Neural cell (in vitro differentiated cells): ENCODE measurements at regions not wholly inside any gene's neighbourhood (a gene's known extent, or its start where the extent isn't known, plus 50 kb on each side); places are given as distances from the start of the nearest gene placed in this dataset.

Experiments
- H2AFZ ChIP-seq: fragments of 200-600, 300-800 bp; sonication (generic), shearing (Covaris generic); 2 replicates; pipeline ENCODE4 v1.6.0; 2014; ENCODE audit warnings: low read depth, mild to moderate bottlenecking, antibody characterized with exemption, low read length, moderate library complexity
- H3F3A ChIP-seq: fragments of 200-600 bp; shearing (Covaris generic); 2 replicates; pipeline ENCODE4 v1.6.1; 2016; ENCODE audit warnings: mild to moderate bottlenecking, moderate library complexity, mixed read lengths, antibody characterized with exemption, low read length; ENCODE audit not compliant: insufficient read depth, poor library complexity, severe bottlenecking
- H3K27ac ChIP-seq: fragments of 200-600, 300-800 bp; sonication (generic), shearing (Covaris generic); 2 replicates; pipeline ENCODE4 v1.5.1; 2014; ENCODE audit warnings: mild to moderate bottlenecking, low read length, moderate library complexity
- H3K27me3 ChIP-seq: fragments of 300-800, 200-600 bp; sonication (generic), shearing (Covaris generic); 2 replicates; pipeline ENCODE4 v1.6.0; 2014; ENCODE audit warnings: mild to moderate bottlenecking, low read depth, low read length, moderate library complexity; ENCODE audit not compliant: insufficient read depth
- H3K36me3 ChIP-seq: fragments of 300-800, 200-600 bp; sonication (generic), shearing (Covaris generic); 2 replicates; pipeline ENCODE4 v1.5.1; 2014; ENCODE audit warnings: mild to moderate bottlenecking, antibody characterized with exemption, low read length, moderate library complexity; ENCODE audit not compliant: insufficient read depth
- H3K4me2 ChIP-seq: fragments of 300-800, 200-600 bp; sonication (generic), shearing (Covaris generic); 2 replicates; pipeline ENCODE4 v1.6.0; 2014; ENCODE audit warnings: mild to moderate bottlenecking, low read length
- H3K4me3 ChIP-seq: fragments of 300-800, 200-600 bp; sonication (generic), shearing (Covaris generic); 2 replicates; pipeline ENCODE4 v1.5.1; 2014; ENCODE audit warnings: mild to moderate bottlenecking, low read length, moderate library complexity
- H3K79me2 ChIP-seq: fragments of 200-600 bp; shearing (Covaris generic); replicated peaks from 2 replicates; pipeline ENCODE4 v1.6.0; 2014; ENCODE audit warnings: mild to moderate bottlenecking, low read length, moderate library complexity; ENCODE audit not compliant: insufficient read depth
- H3K9ac ChIP-seq: fragments of 300-800, 200-600 bp; sonication (generic), shearing (Covaris generic); 2 replicates; pipeline ENCODE4 v1.6.1; 2016; ENCODE audit warnings: mild to moderate bottlenecking, low read length, mixed read lengths
- H3K9me2 ChIP-seq: fragments of 200-600 bp; shearing (Covaris generic); 2 replicates; pipeline ENCODE4 v1.6.1; 2016; ENCODE audit warnings: mild to moderate bottlenecking, low read length, mixed read lengths; ENCODE audit not compliant: insufficient read depth
- H3K9me3 ChIP-seq: fragments of 200-600, 300-800 bp; sonication (generic), shearing (Covaris generic); 2 replicates; pipeline ENCODE4 v1.6.1; 2016; ENCODE audit warnings: mild to moderate bottlenecking, mixed run types, low read length, moderate library complexity, mixed read lengths
- H4K20me1 ChIP-seq: fragments of 200-600 bp; shearing (Covaris generic); 2 replicates; pipeline ENCODE4 v1.6.1; 2016; ENCODE audit warnings: mild to moderate bottlenecking, mixed run types; ENCODE audit not compliant: insufficient read depth
- CTCF ChIP-seq: fragments of 450-650 bp; IDR thresholded peaks from 2 replicates; pipeline ENCODE4 v1.5.1; 2014; ENCODE audit warnings: antibody characterized with exemption, mild to moderate bottlenecking, moderate library complexity; ENCODE audit not compliant: poor library complexity, severe bottlenecking
- EP300 ChIP-seq: fragments of 450-650 bp; conservative IDR thresholded peaks from 2 replicates; pipeline ENCODE4 v1.6.1; 2014; ENCODE audit warnings: antibody characterized with exemption, mild to moderate bottlenecking, moderate library complexity; ENCODE audit not compliant: poor library complexity, severe bottlenecking
- EZH2 ChIP-seq: fragments of 200-600, 300-800 bp; shearing (Covaris generic), sonication (generic); IDR thresholded peaks from 2 replicates; pipeline ENCODE4 v1.6.1; 2014; ENCODE audit warnings: antibody characterized with exemption, low read length, borderline replicate concordance, mild to moderate bottlenecking; ENCODE audit not compliant: insufficient read depth, poor library complexity, severe bottlenecking
- MXI1 ChIP-seq: fragments of 450-650 bp; conservative IDR thresholded peaks from 2 replicates; pipeline ENCODE4 v1.6.1; 2014; ENCODE audit warnings: antibody characterized with exemption, mild to moderate bottlenecking; ENCODE audit not compliant: poor library complexity, severe bottlenecking
- POLR2AphosphoS5 ChIP-seq: IDR thresholded peaks from 2 replicates; pipeline ENCODE4 v1.6.1; 2012
- RAD21 ChIP-seq: fragments of 450-650 bp; conservative IDR thresholded peaks from 2 replicates; pipeline ENCODE4 v1.6.1; 2014; ENCODE audit warnings: antibody characterized with exemption, mild to moderate bottlenecking, moderate library complexity
- REST ChIP-seq: IDR thresholded peaks from 2 replicates; pipeline ENCODE4 v1.6.1; 2012; ENCODE audit warnings: borderline replicate concordance
- SMC3 ChIP-seq: fragments of 450-650 bp; conservative IDR thresholded peaks from 2 replicates; pipeline ENCODE4 v1.6.1; 2014; ENCODE audit warnings: antibody characterized with exemption, mild to moderate bottlenecking, moderate library complexity; ENCODE audit not compliant: poor library complexity
- TAF1 ChIP-seq: IDR thresholded peaks from 2 replicates; pipeline ENCODE4 v1.6.1; 2012; ENCODE audit warnings: low read depth

GRCh38 chr16:48911700-48912099, 301.7 kb upstream of the N4BP1 start:
- H4K20me1 ChIP-seq = no peaks in the 10 kb centered on the region
- H2AFZ ChIP-seq = no peak overlapping the region
- H3K27me3 ChIP-seq = no peaks in the 10 kb centered on the region
- TF ChIP-seq CTCF (peak; percentile 51), MXI1 (no peak), RAD21 (peak; percentile 34), POLR2AphosphoS5 (no peak)
- H3K9me3 ChIP-seq = no peaks in the 10 kb centered on the region
- no peaks in the 10 kb centered on the region for H3K79me2 ChIP-seq
- no peaks in the 10 kb centered on the region for H3K9me2 ChIP-seq
- no peak overlapping the region for H3K4me3 ChIP-seq
- H3F3A ChIP-seq = no peaks in the 10 kb centered on the region
- no peak overlapping the region for H3K27ac ChIP-seq
- H3K36me3 ChIP-seq = no peaks in the 10 kb centered on the region
- H3K4me2 ChIP-seq = no peak overlapping the region
- no peak overlapping the region for H3K9ac ChIP-seq

- Histone ChIP-seq H3K9me3 (no peaks in the 10 kb centered on the region), H3K27ac (no peak overlapping the region), H3K9ac (no peak overlapping the region), H3F3A (no peaks in the 10 kb centered on the region), H3K4me2 (no peak overlapping the region), H3K4me3 (no peak overlapping the region), H4K20me1 (no peaks in the 10 kb centered on the region), H3K36me3 (no peaks in the 10 kb centered on the region), H3K9me2 (no peaks in the 10 kb centered on the region), H3K79me2 (no peaks in the 10 kb centered on the region), H3K27me3 (no peaks in the 10 kb centered on the region), H2AFZ (no peak overlapping the region)
- TF ChIP-seq EZH2 = no peak
- no peak for TF ChIP-seq MXI1
- no peak for TF ChIP-seq TAF1
- no peak for TF ChIP-seq EP300
- TF ChIP-seq RAD21 = no peak
Measured at GRCh38 chr16:48910214-48910613, 300.2 kb upstream of the N4BP1 start.

GRCh38 chr16:48909231-48909630, 299.3 kb upstream of the N4BP1 start:
- H3K27ac ChIP-seq = no peak overlapping the region
- no peak overlapping the region for H3K9ac ChIP-seq
- H3K4me2 ChIP-seq = no peak overlapping the region
- no peak overlapping the region for H2AFZ ChIP-seq
- no peaks in the 10 kb centered on the region for H3K79me2 ChIP-seq
- H3K9me3 ChIP-seq = no peaks in the 10 kb centered on the region
- H3F3A ChIP-seq = no peaks in the 10 kb centered on the region
- H3K36me3 ChIP-seq = no peaks in the 10 kb centered on the region
- TF ChIP-seq POLR2AphosphoS5 (no peak), TAF1 (no peak), MXI1 (no peak), EZH2 (no peak), CTCF (no peak), RAD21 (no peak), SMC3 (no peak), REST (no peak), EP300 (no peak)
- H3K27me3 ChIP-seq = no peaks in the 10 kb centered on the region
- H3K4me3 ChIP-seq = no peak overlapping the region
- H4K20me1 ChIP-seq = no peaks in the 10 kb centered on the region
- no peaks in the 10 kb centered on the region for H3K9me2 ChIP-seq
